Stimulated activated CD8-positive, alpha-beta memory T cell treated with anti-CD3 and anti-CD28 coated beads, Interleukin-7, amount 100 ng/mL, for 1 hour (primary cell): ENCODE measurements at regions not wholly inside any gene's neighbourhood (a gene's known extent, or its start where the extent isn't known, plus 50 kb on each side); places are given as distances from the start of the nearest gene placed in this dataset.
"Not testable (repeated sequence)": the region's sequence is repeated elsewhere in the genome, so short reads cannot be mapped to it uniquely, and the experiment has no call there.

Experiments
- DNase-seq, 2 donors: peaks; one replicate each; pipeline ENCODE4 v3.0.0-alpha.2; 2020; ENCODE audit warnings: low read depth in 2 of 2

DNA sequence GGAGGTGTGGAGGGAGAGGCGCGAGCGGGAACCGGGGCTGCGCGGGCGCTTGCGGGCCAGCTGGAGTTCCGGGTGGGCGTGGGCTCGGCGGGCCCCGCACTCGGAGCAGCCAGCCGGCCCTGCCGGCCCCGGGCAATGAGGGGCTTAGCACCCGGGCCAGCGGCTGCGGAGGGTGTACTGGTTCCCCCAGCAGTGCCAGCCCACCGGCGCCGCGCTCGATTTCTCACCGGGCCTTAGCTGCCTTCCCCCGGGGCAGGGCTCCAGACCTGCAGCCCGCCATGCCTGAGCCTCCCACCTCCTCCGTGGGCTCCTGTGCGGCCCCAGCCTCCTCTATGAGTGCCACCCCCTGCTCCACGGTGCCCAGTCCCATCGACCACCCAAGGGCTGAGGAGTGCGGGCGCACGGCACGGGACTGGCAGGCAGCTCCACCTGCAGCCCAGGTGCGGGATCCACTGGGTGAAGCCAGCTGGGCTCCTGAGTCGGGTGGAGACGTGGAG is 141.4 kb downstream of the SPRY1 start:
- not testable (repeated sequence) for DNase-seq

DNA sequence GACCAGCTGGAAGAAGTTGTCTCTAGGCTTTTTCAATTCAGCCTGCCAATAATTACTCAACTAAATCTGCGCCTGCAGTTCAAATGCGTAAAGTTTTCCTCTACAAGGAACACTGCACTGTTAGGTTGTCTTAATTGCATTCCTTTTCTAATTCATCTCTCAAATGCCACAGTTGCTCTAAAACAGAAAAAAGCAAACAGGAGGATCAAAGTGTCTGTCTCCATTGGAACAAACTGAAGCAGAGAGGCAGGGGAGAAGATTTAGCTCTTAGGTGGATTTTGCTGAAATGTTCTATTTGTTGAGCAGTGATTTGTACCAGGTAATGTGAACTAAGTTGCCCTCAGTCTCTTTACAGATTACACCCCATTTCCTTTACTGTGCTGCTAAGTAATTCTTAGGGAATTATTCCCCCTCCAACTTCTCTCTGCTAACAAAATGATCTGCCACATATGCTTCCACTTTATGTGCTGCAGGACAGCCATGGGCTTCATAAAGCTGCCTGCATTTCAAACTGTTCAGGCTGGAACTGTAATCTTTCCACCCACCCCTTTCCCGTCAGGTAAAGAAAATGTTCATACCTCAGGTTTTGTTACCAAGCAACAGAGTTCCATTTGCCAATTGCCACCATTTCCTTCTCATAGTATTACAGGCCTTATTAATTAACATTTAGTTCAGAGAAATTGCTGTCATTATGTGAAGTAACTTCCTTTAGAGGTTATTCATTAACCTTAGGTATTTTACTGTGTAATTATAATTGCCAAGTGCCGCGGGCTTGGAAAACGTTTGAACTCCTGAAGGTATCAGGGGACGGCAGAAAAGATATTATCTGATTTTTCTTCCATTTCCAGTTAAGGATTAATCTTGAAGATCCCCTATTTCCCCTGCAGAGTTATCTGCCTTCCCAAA is 149.3 kb downstream of the SPRY1 start:
- no peak for DNase-seq

- no peak for DNase-seq
Measured at GRCh38 chr4:123546573-123547060, 150.0 kb downstream of the SPRY1 start.

- no peak for DNase-seq
Measured at GRCh38 chr4:123547216-123548165, 150.9 kb downstream of the SPRY1 start.

DNA sequence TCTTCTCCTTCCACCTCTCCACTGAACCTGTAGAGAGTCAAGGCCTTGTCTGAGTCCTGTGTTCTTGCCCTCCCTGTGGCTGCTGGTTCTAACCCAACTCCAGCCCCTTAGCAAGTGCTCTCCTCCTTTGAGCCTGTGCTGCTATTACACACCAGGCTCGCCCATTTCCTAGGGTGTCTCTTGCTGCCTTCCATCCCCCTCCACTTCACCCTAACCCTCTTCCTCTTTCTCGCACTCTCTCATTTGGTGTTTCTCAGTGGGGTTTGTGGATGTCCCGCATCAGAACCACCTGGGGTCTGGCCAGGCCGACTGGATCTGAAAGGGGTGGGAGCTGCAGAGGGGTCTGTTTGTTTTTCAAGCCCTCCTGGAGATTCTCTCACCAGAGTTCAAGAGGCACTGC is 156.7 kb downstream of the SPRY1 start:
- DNase-seq: no peak

DNA sequence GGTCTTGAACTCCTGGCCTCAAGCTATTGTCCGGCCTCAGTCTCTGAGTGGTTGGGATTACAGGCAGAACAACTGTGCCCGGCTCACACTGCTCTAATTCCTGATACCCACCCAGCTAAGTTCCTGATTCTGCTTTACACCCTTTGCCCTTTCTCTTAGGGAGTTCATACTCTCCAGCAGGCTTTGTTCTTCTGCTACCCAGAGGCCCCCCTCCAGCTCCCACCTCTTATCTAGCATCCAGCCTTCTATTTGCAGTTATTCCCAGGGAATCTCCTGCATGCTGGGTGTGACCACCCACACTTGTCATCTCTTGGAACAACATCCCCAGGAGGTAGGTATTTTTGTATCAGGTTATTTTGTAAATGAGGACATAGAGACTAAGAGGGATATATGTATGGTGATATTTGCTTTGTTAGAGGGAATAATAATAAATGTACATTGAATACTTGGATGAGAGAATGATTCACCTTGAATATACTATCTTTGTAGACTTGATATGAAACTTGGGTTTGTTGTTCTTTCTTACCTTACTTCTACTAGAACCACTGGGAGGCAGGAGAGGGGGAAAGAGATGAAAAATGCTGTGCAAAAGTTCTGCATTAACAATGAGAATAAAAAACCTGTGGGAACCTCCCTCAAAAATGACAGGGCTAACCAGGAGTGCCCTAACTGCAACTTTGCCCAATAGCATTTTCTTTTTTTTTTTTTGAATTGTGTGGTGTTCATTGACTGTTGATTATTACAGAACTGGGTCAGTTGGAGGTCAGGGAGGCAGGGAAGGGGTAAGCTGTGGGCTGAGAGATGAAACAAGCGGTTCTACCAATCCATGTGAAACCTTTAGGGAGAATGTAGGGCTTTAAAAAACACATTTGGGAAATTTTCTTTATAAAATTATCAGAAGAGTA is 157.4 kb downstream of the SPRY1 start:
- DNase-seq: no peak

- DNase-seq: no peak
Measured at GRCh38 chr4:123554801-123555232, 158.2 kb downstream of the SPRY1 start.

DNA sequence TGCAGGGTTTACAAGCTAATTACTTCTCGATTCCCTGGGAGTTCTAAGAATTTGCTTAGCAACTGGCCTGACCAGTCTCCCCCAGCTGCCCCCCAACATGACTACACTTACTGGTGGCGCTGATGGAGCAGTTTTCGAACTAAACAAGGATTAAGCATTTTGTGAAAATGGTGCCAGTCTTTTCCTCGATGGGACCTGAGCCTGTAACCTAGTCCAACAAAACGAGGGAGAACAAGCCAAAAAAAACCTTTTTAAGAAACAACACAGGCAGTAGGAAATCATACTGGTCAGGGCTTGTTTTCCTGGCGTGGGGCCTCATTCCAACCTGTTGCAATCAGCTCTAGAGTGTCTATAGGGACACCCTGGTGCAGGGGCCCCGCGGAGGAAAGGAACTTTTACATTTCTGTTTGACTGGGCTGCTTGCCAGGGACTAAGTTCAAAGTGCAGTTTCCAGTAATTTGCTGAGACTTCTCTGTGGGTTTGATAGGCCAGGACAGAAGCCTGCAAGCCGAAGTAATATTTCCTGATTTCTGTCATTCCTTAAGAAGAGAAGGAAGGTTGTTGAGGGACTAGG is 158.7 kb downstream of the SPRY1 start:
- DNase-seq: no peak

DNA sequence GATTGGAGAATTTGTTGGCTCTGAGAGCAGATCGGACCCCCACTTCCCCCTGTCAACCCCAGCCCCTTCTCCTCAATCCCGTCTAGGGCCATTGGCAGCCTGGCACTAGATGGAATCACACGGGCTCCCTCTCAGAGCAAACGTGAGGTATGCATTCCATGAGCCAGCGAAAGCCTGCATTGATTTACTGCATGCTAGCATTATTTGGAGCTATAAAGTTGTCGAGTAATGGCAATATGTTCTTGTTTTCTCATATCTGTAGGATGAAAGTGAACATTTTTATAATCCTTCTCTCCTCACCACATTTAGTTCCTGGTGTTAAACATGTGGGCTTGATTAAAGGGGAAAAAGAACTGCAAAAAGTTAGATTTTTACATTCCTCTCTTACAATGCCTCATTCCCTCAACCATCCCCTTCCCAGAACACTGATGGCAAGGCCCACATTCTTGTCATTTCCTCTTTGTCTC is 159.2 kb downstream of the SPRY1 start:
- DNase-seq: no peak

GRCh38 chr4:123556526-123556925 is 159.9 kb downstream of the SPRY1 start:
- DNase-seq: no peak

- no peak for DNase-seq
Measured at GRCh38 chr4:123557857-123558536, 161.4 kb downstream of the SPRY1 start.

GRCh38 chr4:123558865-123559264 is 162.3 kb downstream of the SPRY1 start:
- no peak for DNase-seq

DNA sequence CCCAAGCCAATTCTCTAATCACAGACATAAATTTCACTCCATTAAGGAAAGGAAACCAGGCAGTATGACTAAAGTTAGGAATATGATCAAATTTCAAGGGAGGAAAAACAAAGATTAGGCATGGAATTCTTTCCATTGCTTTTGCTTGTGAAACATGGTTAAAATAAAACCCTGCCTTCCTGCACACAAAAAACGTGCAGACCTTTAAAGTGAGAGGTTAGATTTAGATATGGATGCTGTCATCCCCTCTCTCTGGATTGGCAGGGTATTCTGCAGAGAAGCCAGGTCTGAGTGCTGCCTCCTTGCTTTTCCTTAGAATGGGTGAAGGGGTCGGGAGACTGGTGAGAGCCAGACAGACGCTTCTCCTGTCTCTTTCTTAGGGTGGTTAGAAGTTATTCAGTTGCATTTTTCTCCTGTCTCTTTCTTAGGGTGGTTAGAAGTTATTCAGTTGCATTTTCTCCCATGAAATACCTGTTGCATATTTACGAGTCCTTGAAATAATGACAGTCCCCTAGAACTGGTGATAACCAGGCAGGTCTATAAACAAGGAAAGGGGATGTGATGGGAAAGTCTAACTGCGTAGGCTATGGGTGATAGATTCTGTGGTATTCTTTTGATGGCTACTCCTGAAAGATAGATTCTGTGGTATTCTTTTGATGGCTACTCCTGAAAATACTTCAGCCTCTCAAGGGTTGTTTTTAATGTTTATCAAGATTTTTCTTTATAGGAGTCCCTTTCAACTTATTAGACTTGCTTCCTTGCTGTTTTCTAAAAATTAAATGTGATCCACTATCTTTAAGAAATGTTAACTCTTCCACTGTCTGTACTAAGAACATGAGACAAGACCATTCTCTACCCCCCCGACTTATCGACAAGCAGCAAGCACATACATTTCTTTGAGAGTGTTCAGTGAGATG is 163.6 kb downstream of the SPRY1 start:
- no peak for DNase-seq

DNA sequence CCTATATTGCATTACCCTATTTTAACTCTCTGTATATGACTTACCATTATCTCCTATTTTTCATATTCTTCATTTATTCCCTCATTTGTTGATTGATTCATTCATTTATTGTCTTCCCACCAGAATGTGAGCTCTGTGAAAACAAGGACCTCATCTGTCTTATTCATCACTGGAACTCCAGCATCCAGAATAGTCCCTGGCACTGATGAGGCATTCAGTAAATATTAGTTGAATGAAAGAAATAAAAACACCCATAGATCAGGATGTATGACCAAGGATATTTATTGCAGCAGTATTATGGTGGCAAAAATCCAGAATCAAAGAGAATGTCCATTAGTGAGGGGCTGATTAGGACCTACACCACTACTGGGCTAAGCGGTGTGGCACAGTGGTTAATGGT is 164.9 kb downstream of the SPRY1 start:
- DNase-seq: no peak

GRCh38 chr4:123562994-123563750 is 166.6 kb downstream of the SPRY1 start:
- no peak for DNase-seq

DNA sequence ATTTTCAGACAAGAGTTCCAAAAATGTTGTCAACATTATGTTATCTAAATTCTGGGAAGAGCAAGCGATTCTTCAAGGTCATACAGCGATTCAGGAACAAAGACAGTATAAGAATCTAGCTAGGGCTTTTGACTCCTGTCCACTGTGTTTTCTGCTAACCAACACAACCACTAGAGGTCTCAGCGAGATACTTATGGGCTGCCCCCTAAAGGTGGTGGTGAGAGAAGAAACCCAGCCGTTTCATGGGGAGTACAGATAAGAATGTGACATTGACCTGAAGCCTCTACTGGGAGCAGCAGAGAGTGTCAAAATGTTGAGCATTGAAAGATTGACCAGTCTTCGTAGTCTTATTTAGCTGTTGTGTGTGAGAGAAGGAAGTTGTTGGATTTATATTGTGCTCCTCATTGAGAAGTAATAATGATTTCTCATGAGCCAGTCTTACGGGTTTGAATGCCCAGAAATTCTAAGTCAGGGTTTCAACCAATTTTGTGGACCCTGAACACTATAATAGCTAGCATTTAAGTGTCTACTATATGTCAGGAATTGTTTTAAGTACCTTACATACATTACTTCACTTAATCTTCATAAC is 168.3 kb downstream of the SPRY1 start:
- peak; percentile 3 to 22 for DNase-seq

- no peak for DNase-seq
Measured at GRCh38 chr4:123568936-123569335, 172.3 kb downstream of the SPRY1 start.

DNA sequence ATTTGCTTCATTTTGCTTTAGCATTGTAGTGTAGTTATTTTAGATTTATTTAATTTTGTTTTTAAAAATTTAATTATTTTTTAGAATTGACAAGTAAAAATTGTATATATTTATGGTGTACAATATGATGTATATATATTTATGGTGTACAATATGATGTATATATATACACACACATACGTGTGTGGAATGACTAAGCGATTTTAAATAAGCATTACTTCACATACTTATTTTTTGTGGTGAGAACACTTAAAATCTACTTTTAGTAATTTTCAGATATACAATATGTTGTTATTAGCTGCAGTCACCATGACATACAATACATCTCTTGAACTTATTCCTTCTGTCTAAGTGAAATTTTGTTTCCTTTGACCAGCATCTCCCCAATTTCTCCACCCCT is 172.9 kb downstream of the SPRY1 start:
- DNase-seq: no peak
